Natural killer cell (primary cell): ENCODE measurements at regions not wholly inside any gene's neighbourhood (a gene's known extent, or its start where the extent isn't known, plus 50 kb on each side); places are given as distances from the start of the nearest gene placed in this dataset.
"Not testable (repeated sequence)": the region's sequence is repeated elsewhere in the genome, so short reads cannot be mapped to it uniquely, and the experiment has no call there.

ENCODE experiments used
- ATAC-seq, 3 donors: fragments of 150-1000 bp in 2 of 3; fragments of 200-7000 bp in 1 of 3; cut with Tn5 transposase; 1 replicate in 1 of 3; 2 replicates in 2 of 3; pipeline ENCODE4 v1.10.0; 2021; ENCODE audit warnings: mild to moderate bottlenecking in 2 of 3, moderate library complexity in 2 of 3
- DNase-seq, 2 donors: peaks; one replicate each; pipeline versions ENCODE4 v3.0.0 to v3.0.0-alpha.2; 2013 to 2021; ENCODE audit warnings: mixed read lengths in 1 of 2
- H3K27ac ChIP-seq: one replicate; pipeline ENCODE4 v1.5.1; 2013; ENCODE audit warnings: mild to moderate bottlenecking, low read length
- H3K27me3 ChIP-seq: one replicate; pipeline ENCODE4 v1.6.1; 2013; ENCODE audit warnings: low read length; ENCODE audit not compliant: control insufficient read depth, insufficient read depth
- H3K36me3 ChIP-seq: one replicate; pipeline ENCODE4 v1.6.1; 2013; ENCODE audit warnings: low read length; ENCODE audit not compliant: control insufficient read depth, insufficient read depth
- H3K4me1 ChIP-seq: one replicate; pipeline ENCODE4 v1.6.1; 2013; ENCODE audit warnings: low read length; ENCODE audit not compliant: control insufficient read depth, insufficient read depth
- H3K4me3 ChIP-seq: one replicate; pipeline ENCODE4 v1.5.1; 2013; ENCODE audit warnings: low read length
- H3K9me3 ChIP-seq: one replicate; pipeline ENCODE4 v1.6.1; 2013; ENCODE audit warnings: low read length; ENCODE audit not compliant: control insufficient read depth, insufficient read depth
- H3K27ac Mint-ChIP-seq, 2 donors: one replicate each; pipeline ENCODE4 v1.8.0; 2022; ENCODE audit warnings: mild to moderate bottlenecking in 2 of 2, mixed read lengths in 2 of 2, moderate library complexity in 1 of 2
- H3K27me3 Mint-ChIP-seq, 2 donors: one replicate each; pipeline ENCODE4 v1.8.0; 2022; ENCODE audit warnings: low read depth in 2 of 2, mixed read lengths in 2 of 2
- H3K36me3 Mint-ChIP-seq: one replicate; pipeline ENCODE4 v1.8.0; 2022; ENCODE audit warnings: mixed read lengths
- H3K4me1 Mint-ChIP-seq, 2 donors: one replicate each; pipeline ENCODE4 v1.8.0; 2022; ENCODE audit warnings: mixed read lengths in 2 of 2
- H3K4me3 Mint-ChIP-seq: one replicate; pipeline ENCODE4 v1.8.0; 2022; ENCODE audit warnings: mild to moderate bottlenecking, moderate library complexity, mixed read lengths
- H3K9me3 Mint-ChIP-seq, 2 donors: one replicate each; pipeline ENCODE4 v1.8.0; 2022; ENCODE audit warnings: mixed read lengths in 2 of 2
- WGBS: methylation state at CpG from one replicate; pipeline ENCODE4 v1.1.7; 2013; ENCODE audit warnings: missing lambda C conversion rate; ENCODE audit not compliant: insufficient coverage; 5-methylcytosine and 5-hydroxymethylcytosine counted together
- intact Hi-C: fragments of 100-400 bp; cut with micrococcal nuclease; formaldehyde crosslinking; loops from one replicate; pipeline ENCODE4 v1.14.2; 2022
- TF ChIP-seq, protein P1 (sequence below): fragments of 200-600 bp; IDR thresholded peaks from one replicate; pipeline ENCODE4 v1.8.0; 2022; ENCODE audit warnings: antibody characterized with exemption

DNA sequence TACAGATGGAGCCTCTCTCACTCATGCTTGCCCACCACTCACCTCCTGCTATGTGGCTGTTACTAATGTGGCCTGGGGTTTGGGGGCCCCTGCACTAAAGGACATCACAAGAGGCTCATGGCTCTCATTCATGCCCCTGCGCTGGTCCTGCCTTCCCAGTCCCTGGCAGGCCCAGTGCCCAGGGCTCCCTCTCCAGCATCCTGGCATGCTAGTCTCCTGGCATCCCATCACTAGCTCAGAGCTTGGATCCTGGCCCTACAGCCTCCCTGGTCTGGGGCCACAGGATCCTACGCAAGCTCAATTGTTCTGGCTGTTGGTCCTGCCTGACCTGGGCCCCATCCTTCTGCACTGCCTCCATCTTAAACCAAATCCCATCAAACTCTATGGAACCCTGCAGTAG, 685.4 kb downstream of the PTPRU start:
- Histone ChIP-seq H3K27ac (no peak overlapping the region), H3K4me1 (no peaks in the 10 kb centered on the region), H3K9me3 (no peaks in the 10 kb centered on the region), H3K4me3 (no peak overlapping the region), H3K36me3 (no peaks in the 10 kb centered on the region), H3K27me3 (no peaks in the 10 kb centered on the region)
- no peak overlapping the region for H3K4me3 Mint-ChIP-seq
- H3K27ac Mint-ChIP-seq = no peak overlapping the region
- H3K27me3 Mint-ChIP-seq = peaks cover 11 to 12% of the 10 kb centered on the region in 2 donors
- no peaks in the 10 kb centered on the region for H3K9me3 Mint-ChIP-seq
- ATAC-seq (no peak), DNase-seq (no peak)
- TF ChIP-seq, protein P1, sequence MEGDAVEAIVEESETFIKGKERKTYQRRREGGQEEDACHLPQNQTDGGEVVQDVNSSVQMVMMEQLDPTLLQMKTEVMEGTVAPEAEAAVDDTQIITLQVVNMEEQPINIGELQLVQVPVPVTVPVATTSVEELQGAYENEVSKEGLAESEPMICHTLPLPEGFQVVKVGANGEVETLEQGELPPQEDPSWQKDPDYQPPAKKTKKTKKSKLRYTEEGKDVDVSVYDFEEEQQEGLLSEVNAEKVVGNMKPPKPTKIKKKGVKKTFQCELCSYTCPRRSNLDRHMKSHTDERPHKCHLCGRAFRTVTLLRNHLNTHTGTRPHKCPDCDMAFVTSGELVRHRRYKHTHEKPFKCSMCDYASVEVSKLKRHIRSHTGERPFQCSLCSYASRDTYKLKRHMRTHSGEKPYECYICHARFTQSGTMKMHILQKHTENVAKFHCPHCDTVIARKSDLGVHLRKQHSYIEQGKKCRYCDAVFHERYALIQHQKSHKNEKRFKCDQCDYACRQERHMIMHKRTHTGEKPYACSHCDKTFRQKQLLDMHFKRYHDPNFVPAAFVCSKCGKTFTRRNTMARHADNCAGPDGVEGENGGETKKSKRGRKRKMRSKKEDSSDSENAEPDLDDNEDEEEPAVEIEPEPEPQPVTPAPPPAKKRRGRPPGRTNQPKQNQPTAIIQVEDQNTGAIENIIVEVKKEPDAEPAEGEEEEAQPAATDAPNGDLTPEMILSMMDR = no peak
- intact Hi-C loops = no loop called here
- WGBS = 92% methylated on average over 2 of the region's 2 CpGs
- no peaks in the 10 kb centered on the region for H3K36me3 Mint-ChIP-seq
- no peaks in the 10 kb centered on the region for H3K4me1 Mint-ChIP-seq

DNA sequence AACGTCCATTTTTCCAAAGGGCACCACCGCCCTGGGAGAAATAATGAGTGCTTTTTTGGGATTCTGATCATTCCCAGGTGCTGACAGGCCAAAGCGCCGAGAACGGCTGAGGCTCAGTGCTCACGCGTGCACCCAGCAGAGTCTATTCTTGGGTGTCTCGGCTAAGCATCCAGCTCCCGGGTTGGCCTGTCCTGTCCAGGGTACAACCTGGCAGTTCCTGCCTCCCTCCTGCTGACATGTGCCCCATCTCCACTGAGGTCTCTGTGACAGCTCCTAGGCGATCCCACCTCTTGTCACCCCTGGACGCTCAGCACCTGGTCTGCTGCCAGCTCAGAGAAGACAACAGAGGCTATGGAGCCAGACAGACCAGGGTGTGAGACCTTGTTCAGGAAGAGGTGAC, 684.5 kb downstream of the PTPRU start:
- no peak overlapping the region for H3K27ac ChIP-seq
- peaks cover 14 to 15% of the 10 kb centered on the region in 2 donors for H3K27me3 Mint-ChIP-seq
- WGBS = 81% methylated on average over 11 of the region's 11 CpGs
- H3K4me3 Mint-ChIP-seq = no peak overlapping the region
- no peaks in the 10 kb centered on the region for H3K36me3 Mint-ChIP-seq
- DNase-seq (no peak), ATAC-seq (no peak)
- no peaks in the 10 kb centered on the region for H3K36me3 ChIP-seq
- intact Hi-C loops = no loop called here
- H3K4me3 ChIP-seq = no peak overlapping the region
- H3K9me3 Mint-ChIP-seq = no peaks in the 10 kb centered on the region
- TF ChIP-seq, protein P1 = no peak
- H3K9me3 ChIP-seq = no peaks in the 10 kb centered on the region
- no peak overlapping the region for H3K27ac Mint-ChIP-seq
- H3K4me1 Mint-ChIP-seq = no peaks in the 10 kb centered on the region
- no peaks in the 10 kb centered on the region for H3K27me3 ChIP-seq
- no peaks in the 10 kb centered on the region for H3K4me1 ChIP-seq

DNA sequence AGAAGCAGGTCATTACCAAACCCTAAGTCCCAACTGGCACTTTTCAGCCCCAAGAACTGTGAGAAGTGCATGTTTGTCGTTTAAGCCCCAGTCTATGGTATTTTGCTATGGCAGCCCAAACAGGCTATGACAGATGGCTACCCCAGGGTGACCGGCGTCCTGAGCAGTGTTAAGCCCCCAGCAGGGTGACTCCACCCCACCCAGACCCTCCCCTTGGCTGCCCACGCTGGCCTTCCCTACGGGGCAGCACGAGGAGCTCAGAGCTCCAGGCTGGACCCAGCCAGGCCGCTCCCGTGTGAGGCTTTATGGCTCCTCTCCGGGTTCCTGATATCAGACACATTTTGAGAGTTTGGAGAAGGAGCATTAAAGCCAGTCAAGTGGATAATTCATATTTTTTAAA, 684.0 kb downstream of the PTPRU start:
- no peaks in the 10 kb centered on the region for H3K36me3 ChIP-seq
- H3K4me3 ChIP-seq = no peak overlapping the region
- H3K27me3 ChIP-seq = no peaks in the 10 kb centered on the region
- Mint-ChIP-seq H3K27me3 (peaks cover 15 to 19% of the 10 kb centered on the region in 2 donors), H3K4me3 (no peak overlapping the region), H3K9me3 (no peaks in the 10 kb centered on the region), H3K27ac (no peak overlapping the region), H3K36me3 (no peaks in the 10 kb centered on the region), H3K4me1 (no peaks in the 10 kb centered on the region)
- WGBS = 79% methylated on average over 9 of the region's 9 CpGs
- no peaks in the 10 kb centered on the region for H3K4me1 ChIP-seq
- intact Hi-C loops = no loop called here
- ATAC-seq = no peak
- H3K9me3 ChIP-seq = no peaks in the 10 kb centered on the region
- no peak overlapping the region for H3K27ac ChIP-seq
- TF ChIP-seq, protein P1 = no peak
- no peak for DNase-seq

- H3K27ac ChIP-seq, H3K36me3 Mint-ChIP-seq, H3K9me3 ChIP-seq, H3K27ac Mint-ChIP-seq, H3K4me1 ChIP-seq, H3K36me3 ChIP-seq, H3K27me3 ChIP-seq, H3K4me3 Mint-ChIP-seq, H3K4me3 ChIP-seq, H3K9me3 Mint-ChIP-seq, ATAC-seq, DNase-seq, H3K4me1 Mint-ChIP-seq: not testable (repeated sequence)
- intact Hi-C loops = loop anchor here (10.0 kb wide), 1 partner anchor 176 kb away; no protein-coding TSS in a partner anchor
- WGBS = 85% methylated on average over 6 of the region's 7 CpGs
- H3K27me3 Mint-ChIP-seq = peaks cover 12 to 28% of the 10 kb centered on the region in 2 donors
Measured at GRCh38 chr1:29919041-29919440, 682.7 kb downstream of the PTPRU start.
